ENCODE measurements at regions not wholly inside any gene's neighbourhood (a gene's known extent, or its start where the extent isn't known, plus 50 kb on each side); places are given as distances from the start of the nearest gene placed in this dataset.

DNA sequence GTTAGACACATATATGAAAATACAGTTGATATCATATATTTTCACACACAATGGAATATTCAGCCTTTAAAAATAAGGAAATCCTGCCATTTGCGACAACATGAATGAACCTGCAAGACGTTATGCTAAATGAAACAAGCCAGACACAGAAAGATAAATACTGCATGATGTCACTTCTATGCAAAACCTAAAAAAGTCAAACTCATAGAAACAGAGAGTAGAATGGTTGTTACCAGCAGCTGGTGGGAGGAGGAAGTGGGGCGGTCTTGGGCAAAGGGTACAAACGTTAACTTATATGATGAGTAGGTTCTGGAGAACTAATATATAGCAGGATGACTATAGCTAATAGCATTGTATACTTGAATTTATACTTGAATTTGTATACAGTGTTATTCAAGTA is 213.2 kb upstream of the NR2F2 start:
- TF ChIP-seq, protein P1, sequence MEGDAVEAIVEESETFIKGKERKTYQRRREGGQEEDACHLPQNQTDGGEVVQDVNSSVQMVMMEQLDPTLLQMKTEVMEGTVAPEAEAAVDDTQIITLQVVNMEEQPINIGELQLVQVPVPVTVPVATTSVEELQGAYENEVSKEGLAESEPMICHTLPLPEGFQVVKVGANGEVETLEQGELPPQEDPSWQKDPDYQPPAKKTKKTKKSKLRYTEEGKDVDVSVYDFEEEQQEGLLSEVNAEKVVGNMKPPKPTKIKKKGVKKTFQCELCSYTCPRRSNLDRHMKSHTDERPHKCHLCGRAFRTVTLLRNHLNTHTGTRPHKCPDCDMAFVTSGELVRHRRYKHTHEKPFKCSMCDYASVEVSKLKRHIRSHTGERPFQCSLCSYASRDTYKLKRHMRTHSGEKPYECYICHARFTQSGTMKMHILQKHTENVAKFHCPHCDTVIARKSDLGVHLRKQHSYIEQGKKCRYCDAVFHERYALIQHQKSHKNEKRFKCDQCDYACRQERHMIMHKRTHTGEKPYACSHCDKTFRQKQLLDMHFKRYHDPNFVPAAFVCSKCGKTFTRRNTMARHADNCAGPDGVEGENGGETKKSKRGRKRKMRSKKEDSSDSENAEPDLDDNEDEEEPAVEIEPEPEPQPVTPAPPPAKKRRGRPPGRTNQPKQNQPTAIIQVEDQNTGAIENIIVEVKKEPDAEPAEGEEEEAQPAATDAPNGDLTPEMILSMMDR (IDR thresholded peaks at IDR 0.05; ENCODE audit: extremely low read depth, insufficient read depth, missing control alignments), result no peak
- DNase-seq (ENCODE audit: low spot score), result no peak
- in situ Hi-C loops (cut with MboI; ENCODE audit: low pct_unique_long_range_greater_than_20kb, low sequenced_read_pairs, unreplicated experiment), result no loop called here

DNA sequence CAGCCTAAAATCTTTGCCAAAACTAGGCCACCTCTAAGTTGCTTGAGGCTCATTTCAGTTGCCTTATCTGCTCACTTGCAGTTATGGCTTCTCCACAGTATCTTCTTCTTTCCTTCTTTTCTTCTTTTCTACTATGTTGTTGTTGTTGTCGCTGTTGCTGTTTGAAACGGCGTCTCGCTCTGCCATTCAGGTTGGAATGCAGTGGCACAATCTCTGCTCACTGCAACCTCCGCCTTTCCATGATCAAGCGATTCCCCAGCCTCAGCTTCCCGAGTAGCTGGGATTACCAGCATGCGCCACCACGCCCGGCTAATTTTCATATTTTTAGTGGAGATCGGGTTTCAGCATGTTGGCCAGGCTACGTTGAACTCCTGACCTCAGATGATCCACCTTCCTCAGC is 210.8 kb upstream of the NR2F2 start:
- in situ Hi-C loops (cut with MboI; ENCODE audit: low pct_unique_long_range_greater_than_20kb, low sequenced_read_pairs, unreplicated experiment), result no loop called here
- TF ChIP-seq, protein P1 (IDR thresholded peaks at IDR 0.05; ENCODE audit: extremely low read depth, insufficient read depth, missing control alignments), result no peak
- DNase-seq (ENCODE audit: low spot score), result no peak

DNA sequence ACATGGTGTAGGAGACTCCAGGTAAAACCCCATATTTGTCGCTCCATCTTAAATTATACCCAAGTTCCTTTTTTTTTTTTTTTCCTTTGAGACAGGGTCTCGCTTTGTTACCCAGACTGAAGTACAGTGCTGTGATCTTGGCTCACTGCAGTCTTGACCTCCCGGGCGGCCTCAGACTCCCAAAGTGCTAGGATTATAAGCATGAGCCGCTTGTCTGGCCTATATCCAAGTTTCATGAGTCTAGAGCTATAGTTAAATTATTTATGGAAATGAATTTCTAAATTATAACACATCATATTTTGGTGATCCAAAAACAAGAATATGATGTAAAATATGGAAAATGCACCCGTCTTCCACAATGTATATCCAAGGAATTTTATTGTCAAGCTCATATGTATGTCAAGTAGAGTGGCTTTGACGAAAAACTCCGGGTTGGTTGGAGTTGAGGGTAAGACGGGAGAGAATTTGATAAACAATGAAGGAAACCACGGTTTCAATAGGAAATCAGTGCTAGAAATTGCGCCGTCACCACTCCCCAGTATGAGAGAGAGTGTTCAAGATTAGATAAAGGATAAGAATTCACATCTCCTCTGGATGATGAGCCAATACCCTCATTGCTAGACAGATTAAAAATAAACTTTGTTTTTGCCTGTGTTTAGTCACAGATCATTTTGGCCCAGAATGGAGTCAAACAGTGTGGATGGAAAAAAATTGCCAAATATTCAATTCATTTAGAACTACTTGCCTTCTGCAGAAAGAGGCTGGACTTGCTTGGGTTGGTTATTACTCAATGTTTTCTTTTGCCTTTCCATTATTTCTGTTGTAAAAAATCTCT is 209.2 kb upstream of the NR2F2 start:
- no peak for DNase-seq (ENCODE audit: low spot score)
- in situ Hi-C loops (cut with MboI; ENCODE audit: low pct_unique_long_range_greater_than_20kb, low sequenced_read_pairs, unreplicated experiment), result no loop called here
- TF ChIP-seq, protein P1 (IDR thresholded peaks at IDR 0.05; ENCODE audit: extremely low read depth, insufficient read depth, missing control alignments), result no peak

DNA sequence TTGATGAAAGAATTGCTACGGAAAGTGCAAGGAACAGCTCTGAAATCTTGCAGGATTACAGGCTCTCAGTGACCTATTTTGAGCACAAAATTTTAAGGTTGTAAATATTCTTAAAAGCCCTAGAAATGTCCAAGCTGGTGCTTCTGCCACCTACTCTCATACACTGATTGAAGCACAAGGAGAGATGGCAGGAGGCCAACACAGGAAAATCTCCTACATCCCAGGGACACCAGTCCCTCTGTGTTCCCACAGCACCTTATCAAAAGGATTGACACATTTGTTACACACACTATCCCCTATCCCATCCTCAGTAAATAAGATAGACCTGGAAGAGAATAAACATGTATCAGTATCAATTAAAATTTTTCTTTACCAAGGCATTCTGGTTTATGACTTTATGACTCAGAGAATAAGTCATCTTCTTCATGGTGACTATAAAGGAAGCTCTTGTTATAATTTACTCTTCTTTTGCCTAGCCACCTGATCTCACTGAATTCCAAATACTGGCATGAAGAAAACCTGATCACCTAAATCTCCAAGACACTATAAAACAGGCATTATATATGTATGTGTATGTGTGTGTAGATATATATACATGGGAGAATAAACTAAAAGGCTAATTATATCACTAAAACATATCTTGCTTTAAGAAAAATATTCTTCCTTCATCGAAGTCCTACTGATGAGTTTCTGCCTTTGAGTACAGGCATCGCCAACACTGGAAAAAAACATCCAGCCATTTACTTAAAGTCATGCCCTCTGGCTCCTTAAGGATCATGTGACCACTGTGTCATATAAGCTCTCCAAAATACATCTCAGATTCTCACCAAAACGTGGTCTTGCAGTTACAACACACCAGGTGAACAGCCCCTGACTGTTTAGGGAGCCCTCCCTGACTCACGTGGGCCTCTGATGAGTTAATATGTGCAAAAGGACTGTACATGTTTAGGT is 208.1 kb upstream of the NR2F2 start:
- in situ Hi-C loops (cut with MboI; ENCODE audit: low pct_unique_long_range_greater_than_20kb, low sequenced_read_pairs, unreplicated experiment), result no loop called here
- TF ChIP-seq, protein P1 (IDR thresholded peaks at IDR 0.05; ENCODE audit: extremely low read depth, insufficient read depth, missing control alignments), result no peak
- no peak for DNase-seq (ENCODE audit: low spot score)

DNA sequence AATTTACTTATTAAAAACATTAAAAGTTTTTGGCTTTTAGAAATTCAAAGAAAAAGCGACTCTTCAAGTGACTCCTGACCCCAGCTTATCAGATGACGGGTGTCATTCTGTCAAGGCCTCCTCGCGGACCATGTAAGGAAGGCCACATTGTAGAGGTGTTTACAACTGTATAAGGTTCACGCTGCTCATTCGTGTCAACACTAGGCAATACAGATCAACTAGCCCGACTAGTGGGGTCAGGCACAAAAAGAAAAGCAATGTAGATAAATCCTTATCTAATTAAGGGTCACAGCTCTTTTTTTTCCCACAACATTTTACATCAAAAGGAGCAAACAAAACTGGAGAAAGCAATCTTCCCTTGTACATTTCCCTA is 207.5 kb upstream of the NR2F2 start:
- no peak for DNase-seq (ENCODE audit: low spot score)
- in situ Hi-C loops (cut with MboI; ENCODE audit: low pct_unique_long_range_greater_than_20kb, low sequenced_read_pairs, unreplicated experiment), result no loop called here
- TF ChIP-seq, protein P1 (IDR thresholded peaks at IDR 0.05; ENCODE audit: extremely low read depth, insufficient read depth, missing control alignments), result no peak

DNA sequence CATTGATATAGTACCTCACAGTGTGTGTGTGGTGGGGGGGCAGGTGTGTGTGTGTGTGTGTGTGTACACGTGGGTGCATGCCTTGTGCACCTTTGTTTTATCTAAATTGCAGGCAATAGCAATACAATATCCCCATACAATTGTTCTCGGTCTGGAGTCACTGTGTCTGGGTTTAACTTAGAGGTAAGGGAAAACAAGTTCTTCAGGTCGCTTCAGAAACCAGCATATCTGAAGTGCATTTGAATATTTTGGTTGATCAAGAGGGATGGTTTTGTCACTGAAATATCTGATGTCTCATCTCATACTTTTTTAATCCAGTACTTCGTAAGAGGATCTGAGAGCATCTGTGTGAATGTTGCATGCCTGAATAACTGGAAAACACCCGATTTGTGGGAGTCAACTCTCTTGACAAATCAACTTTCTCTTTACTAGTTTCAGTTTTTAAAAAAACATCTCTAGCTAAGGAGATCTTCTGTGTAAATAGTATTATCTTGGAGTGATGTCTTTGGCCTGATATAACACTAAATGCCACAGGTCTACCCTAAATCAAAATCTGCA is 206.8 kb upstream of the NR2F2 start:
- DNase-seq (ENCODE audit: low spot score), result no peak
- TF ChIP-seq, protein P1 (IDR thresholded peaks at IDR 0.05; ENCODE audit: extremely low read depth, insufficient read depth, missing control alignments), result no peak
- in situ Hi-C loops (cut with MboI; ENCODE audit: low pct_unique_long_range_greater_than_20kb, low sequenced_read_pairs, unreplicated experiment), result no loop called here
